ENCODE measurements at regions not wholly inside any gene's neighbourhood (a gene's known extent, or its start where the extent isn't known, plus 50 kb on each side); places are given as distances from the start of the nearest gene placed in this dataset.

GRCh38 chr3:88000853-88001252 lies 58.0 kb downstream of the CGGBP1 start:
- Histone ChIP-seq H3K27me3 (ENCODE audit: control insufficient read depth, insufficient read depth) (no peaks in the 10 kb centered on the region), H3K4me1 (ENCODE audit: control insufficient read depth, insufficient read depth, low read length) (no peaks in the 10 kb centered on the region), H3K27ac (ENCODE audit: low read length) (no peak overlapping the region), H3K9me3 (ENCODE audit: control insufficient read depth, low read length) (no peaks in the 10 kb centered on the region), H3K4me3 (ENCODE audit: low read length) (peak overlapping the region; percentile 46)
- 24% methylated on average over 13 of the region's 13 CpGs for WGBS
- peak in 2 of 3 donors; percentile 39 to 49 for DNase-seq
- intact Hi-C loops (cut with DNase I) = loop anchor here in 3 of 4 donors (5.0 to 10.0 kb wide), 3 partner anchors 114 to 649 kb away; no protein-coding TSS in a partner anchor
- peak in 1 of 2 donors; percentile 41 for ATAC-seq

GRCh38 chr3:87997966-87998365 lies 60.8 kb downstream of the CGGBP1 start:
- no peaks in the 10 kb centered on the region for H3K9me3 ChIP-seq (ENCODE audit: control insufficient read depth, low read length)
- H3K4me1 ChIP-seq (ENCODE audit: control insufficient read depth, insufficient read depth, low read length) = no peaks in the 10 kb centered on the region
- H3K4me3 ChIP-seq (ENCODE audit: low read length) = no peak overlapping the region
- no peaks in the 10 kb centered on the region for H3K27me3 ChIP-seq (ENCODE audit: control insufficient read depth, insufficient read depth)
- intact Hi-C loops (cut with DNase I) = no loop called here
- no peak overlapping the region for H3K27ac ChIP-seq (ENCODE audit: low read length)
- no peak for DNase-seq
- peak in 1 of 2 donors; percentile 45 for ATAC-seq

GRCh38 chr3:87997298-87997697 lies 61.5 kb downstream of the CGGBP1 start:
- intact Hi-C loops (cut with DNase I) = no loop called here
- H3K4me3 ChIP-seq (ENCODE audit: low read length) = no peak overlapping the region
- ATAC-seq (no peak), DNase-seq (peak in 1 of 3 donors; percentile 43)
- 76% methylated on average over 4 of the region's 4 CpGs for WGBS
- no peaks in the 10 kb centered on the region for H3K9me3 ChIP-seq (ENCODE audit: control insufficient read depth, low read length)
- H3K27ac ChIP-seq (ENCODE audit: low read length) = no peak overlapping the region
- H3K4me1 ChIP-seq (ENCODE audit: control insufficient read depth, insufficient read depth, low read length) = no peaks in the 10 kb centered on the region
- H3K27me3 ChIP-seq (ENCODE audit: control insufficient read depth, insufficient read depth) = no peaks in the 10 kb centered on the region

- intact Hi-C loops (cut with DNase I) = no loop called here
- no peak overlapping the region for H3K4me3 ChIP-seq (ENCODE audit: low read length)
- no peak for DNase-seq
- no peak overlapping the region for H3K27ac ChIP-seq (ENCODE audit: low read length)
- H3K27me3 ChIP-seq (ENCODE audit: control insufficient read depth, insufficient read depth) = no peaks in the 10 kb centered on the region
- H3K4me1 ChIP-seq (ENCODE audit: control insufficient read depth, insufficient read depth, low read length) = no peaks in the 10 kb centered on the region
- WGBS = 74% methylated on average over 2 of the region's 2 CpGs
- ATAC-seq = no peak
- H3K9me3 ChIP-seq (ENCODE audit: control insufficient read depth, low read length) = no peaks in the 10 kb centered on the region
Observed at GRCh38 chr3:87996882-87997281, 61.9 kb downstream of the CGGBP1 start.

- DNase-seq (no peak), ATAC-seq (no peak)
- intact Hi-C loops (cut with DNase I) = no loop called here
- Histone ChIP-seq H3K27ac (ENCODE audit: low read length) (no peak overlapping the region), H3K9me3 (ENCODE audit: control insufficient read depth, low read length) (no peaks in the 10 kb centered on the region), H3K4me3 (ENCODE audit: low read length) (no peak overlapping the region), H3K4me1 (ENCODE audit: control insufficient read depth, insufficient read depth, low read length) (no peaks in the 10 kb centered on the region), H3K27me3 (ENCODE audit: control insufficient read depth, insufficient read depth) (no peaks in the 10 kb centered on the region)
- 92% methylated on average over 4 of the region's 4 CpGs for WGBS
Observed at GRCh38 chr3:87993566-87993965, 65.2 kb downstream of the CGGBP1 start.

GRCh38 chr3:87987952-87988351 lies 70.9 kb downstream of the CGGBP1 start:
- DNase-seq = no peak
- Histone ChIP-seq H3K4me3 (ENCODE audit: low read length) (no peak overlapping the region), H3K9me3 (ENCODE audit: control insufficient read depth, low read length) (no peaks in the 10 kb centered on the region), H3K27me3 (ENCODE audit: control insufficient read depth, insufficient read depth) (no peaks in the 10 kb centered on the region), H3K27ac (ENCODE audit: low read length) (no peak overlapping the region), H3K4me1 (ENCODE audit: control insufficient read depth, insufficient read depth, low read length) (peaks cover 2% of the 10 kb centered on the region)
- intact Hi-C loops (cut with DNase I) = no loop called here
- no peak for ATAC-seq
- 42% methylated on average over 2 of the region's 2 CpGs for WGBS

GRCh38 chr3:87982421-87982820 lies 76.4 kb downstream of the CGGBP1 start:
- no peak for ATAC-seq
- H3K4me3 ChIP-seq (ENCODE audit: low read length) = no peak overlapping the region
- no peaks in the 10 kb centered on the region for H3K27me3 ChIP-seq (ENCODE audit: control insufficient read depth, insufficient read depth)
- no peaks in the 10 kb centered on the region for H3K4me1 ChIP-seq (ENCODE audit: control insufficient read depth, insufficient read depth, low read length)
- no peaks in the 10 kb centered on the region for H3K9me3 ChIP-seq (ENCODE audit: control insufficient read depth, low read length)
- 81% methylated on average over 3 of the region's 3 CpGs for WGBS
- intact Hi-C loops (cut with DNase I) = no loop called here
- DNase-seq = no peak
- no peak overlapping the region for H3K27ac ChIP-seq (ENCODE audit: low read length)

- 88% methylated on average over 4 of the region's 4 CpGs for WGBS
- H3K4me1 ChIP-seq (ENCODE audit: control insufficient read depth, insufficient read depth, low read length) = no peaks in the 10 kb centered on the region
- H3K27me3 ChIP-seq (ENCODE audit: control insufficient read depth, insufficient read depth) = no peaks in the 10 kb centered on the region
- DNase-seq (peak in 1 of 3 donors; percentile 20), ATAC-seq (no peak)
- no peak overlapping the region for H3K27ac ChIP-seq (ENCODE audit: low read length)
- no peak overlapping the region for H3K4me3 ChIP-seq (ENCODE audit: low read length)
- intact Hi-C loops (cut with DNase I) = no loop called here
- no peaks in the 10 kb centered on the region for H3K9me3 ChIP-seq (ENCODE audit: control insufficient read depth, low read length)
Observed at GRCh38 chr3:87979527-87979926, 79.3 kb downstream of the CGGBP1 start.

- WGBS = 90% methylated on average over 1 of the region's 1 CpG
- Histone ChIP-seq H3K27ac (ENCODE audit: low read length) (no peak overlapping the region), H3K9me3 (ENCODE audit: control insufficient read depth, low read length) (no peaks in the 10 kb centered on the region), H3K4me3 (ENCODE audit: low read length) (no peak overlapping the region), H3K4me1 (ENCODE audit: control insufficient read depth, insufficient read depth, low read length) (no peaks in the 10 kb centered on the region), H3K27me3 (ENCODE audit: control insufficient read depth, insufficient read depth) (no peaks in the 10 kb centered on the region)
- ATAC-seq (no peak), DNase-seq (no peak)
- intact Hi-C loops (cut with DNase I) = no loop called here
Observed at GRCh38 chr3:87977765-87978164, 81.0 kb downstream of the CGGBP1 start.

GRCh38 chr3:87975716-87976115 lies 83.1 kb downstream of the CGGBP1 start:
- WGBS = 68% methylated on average over 1 of the region's 1 CpG
- no peaks in the 10 kb centered on the region for H3K9me3 ChIP-seq (ENCODE audit: control insufficient read depth, low read length)

GRCh38 chr3:87973906-87974305 lies 84.9 kb downstream of the CGGBP1 start:
- intact Hi-C loops (cut with DNase I) = no loop called here
- ATAC-seq (no peak), DNase-seq (no peak)
- Histone ChIP-seq H3K9me3 (ENCODE audit: control insufficient read depth, low read length) (no peaks in the 10 kb centered on the region), H3K4me3 (ENCODE audit: low read length) (no peak overlapping the region), H3K4me1 (ENCODE audit: control insufficient read depth, insufficient read depth, low read length) (no peaks in the 10 kb centered on the region), H3K27ac (ENCODE audit: low read length) (no peak overlapping the region), H3K27me3 (ENCODE audit: control insufficient read depth, insufficient read depth) (no peaks in the 10 kb centered on the region)
- 72% methylated on average over 5 of the region's 5 CpGs for WGBS

More at GRCh38 chr3:87975716-87976115, 83.1 kb downstream of the CGGBP1 start:
- DNase-seq = no peak
- ATAC-seq = no peak
- no peak overlapping the region for H3K4me3 ChIP-seq (ENCODE audit: low read length)
- H3K27ac ChIP-seq (ENCODE audit: low read length) = no peak overlapping the region
- H3K4me1 ChIP-seq (ENCODE audit: control insufficient read depth, insufficient read depth, low read length) = no peaks in the 10 kb centered on the region
- H3K27me3 ChIP-seq (ENCODE audit: control insufficient read depth, insufficient read depth) = no peaks in the 10 kb centered on the region
- intact Hi-C loops (cut with DNase I) = no loop called here

- no peak for DNase-seq
Observed at GRCh38 chr3:87969620-87970019, 89.2 kb downstream of the CGGBP1 start.

More at GRCh38 chr3:87969620-87970019, 89.2 kb downstream of the CGGBP1 start:
- WGBS = 66% methylated on average over 2 of the region's 2 CpGs
- H3K27ac ChIP-seq (ENCODE audit: low read length) = no peak overlapping the region
- H3K9me3 ChIP-seq (ENCODE audit: control insufficient read depth, low read length) = no peaks in the 10 kb centered on the region
- no peaks in the 10 kb centered on the region for H3K4me1 ChIP-seq (ENCODE audit: control insufficient read depth, insufficient read depth, low read length)
- no peak overlapping the region for H3K4me3 ChIP-seq (ENCODE audit: low read length)
- ATAC-seq = no peak
- intact Hi-C loops (cut with DNase I) = no loop called here
- no peaks in the 10 kb centered on the region for H3K27me3 ChIP-seq (ENCODE audit: control insufficient read depth, insufficient read depth)
